ENCODE measurements at regions not wholly inside any gene's neighbourhood (a gene's known extent, or its start where the extent isn't known, plus 50 kb on each side); places are given as distances from the start of the nearest gene placed in this dataset.

DNA sequence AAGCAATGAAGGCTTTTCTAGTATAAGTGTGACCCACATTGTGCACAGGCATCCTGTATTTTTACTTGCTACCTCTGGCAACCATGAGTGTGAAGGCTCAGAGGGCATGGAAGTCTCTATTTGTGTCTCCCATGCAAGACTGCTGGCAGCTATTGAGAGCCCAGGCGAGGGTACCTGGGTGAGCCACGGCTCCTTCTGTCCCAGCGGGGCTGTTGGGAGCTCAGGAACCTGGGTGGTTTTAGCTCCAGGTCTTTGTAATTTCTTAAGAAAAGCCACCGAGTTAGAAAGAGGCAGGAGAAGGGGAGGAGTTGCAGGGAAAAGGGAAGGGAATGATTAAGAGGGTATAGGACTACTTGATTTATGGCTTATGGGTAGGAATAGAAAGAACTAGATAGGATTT lies 190.4 kb upstream of the SOX1 start:
- H3K4me1 ChIP-seq: no peaks in the 10 kb centered on the region
- FAIRE-seq (no peak), ATAC-seq (no peak), DNase-seq (ENCODE audit: low read depth in 1 of 2, low spot score in 1 of 2) (no peak)
- TF ChIP-seq BHLHE40 (IDR thresholded peaks at IDR 0.05; ENCODE audit: low read depth, low read length) (no peak), PHF8 (IDR thresholded peaks at IDR 0.05; ENCODE audit: borderline replicate concordance, low read depth) (no peak), HOXB5 (CRISPR knock-in tag; IDR thresholded peaks at IDR 0.05) (no peak), CHD2 (IDR thresholded peaks at IDR 0.05; ENCODE audit: low read length, partially characterized antibody) (no peak), GATA3 (IDR thresholded peaks at IDR 0.05; ENCODE audit: borderline replicate concordance) (no peak), HOXB13 (CRISPR knock-in tag; IDR thresholded peaks at IDR 0.05; ENCODE audit: low read depth) (no peak), CHD4 (IDR thresholded peaks at IDR 0.05; ENCODE audit: borderline replicate concordance) (no peak), JUN (IDR thresholded peaks at IDR 0.05) (no peak), MAZ (IDR thresholded peaks at IDR 0.05; ENCODE audit: borderline replicate concordance, low read depth, low read length) (no peak), MAFK (IDR thresholded peaks at IDR 0.05; ENCODE audit: partially characterized antibody) (no peak)
- TF ChIP-seq, protein P1, sequence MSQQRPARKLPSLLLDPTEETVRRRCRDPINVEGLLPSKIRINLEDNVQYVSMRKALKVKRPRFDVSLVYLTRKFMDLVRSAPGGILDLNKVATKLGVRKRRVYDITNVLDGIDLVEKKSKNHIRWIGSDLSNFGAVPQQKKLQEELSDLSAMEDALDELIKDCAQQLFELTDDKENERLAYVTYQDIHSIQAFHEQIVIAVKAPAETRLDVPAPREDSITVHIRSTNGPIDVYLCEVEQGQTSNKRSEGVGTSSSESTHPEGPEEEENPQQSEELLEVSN (IDR thresholded peaks at IDR 0.05; ENCODE audit: borderline replicate concordance, low read depth): no peak
- ChIA-PET CTCF (no interaction called here), POLR2A (no interaction called here)
- 0% methylated on average over 4 of the region's 4 CpGs for WGBS (ENCODE audit: missing lambda C conversion rate)
- no peaks in the 10 kb centered on the region for H3K9me3 ChIP-seq
- H3K4me2 ChIP-seq: no peak overlapping the region
- H3K27ac ChIP-seq: no peak overlapping the region
- H3K4me3 ChIP-seq: no peak overlapping the region

DNA sequence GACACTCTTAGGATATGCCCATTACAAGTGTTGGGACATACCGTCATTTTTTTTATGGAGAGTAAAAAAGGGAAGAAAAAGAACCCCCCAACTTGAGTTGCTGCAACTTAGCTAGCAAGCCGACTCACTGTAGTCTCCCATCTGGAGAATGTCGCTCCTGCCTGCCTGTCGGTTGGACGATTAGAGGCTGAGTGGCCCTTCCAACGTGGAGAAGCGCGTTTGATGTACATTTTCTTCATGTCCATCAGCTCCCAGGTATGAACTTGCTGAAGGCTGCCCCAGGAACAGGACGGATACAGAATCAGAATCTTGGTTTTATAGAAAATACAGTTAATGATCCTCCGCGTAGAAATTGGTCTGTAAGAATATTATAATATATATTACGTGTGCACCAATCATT lies 189.0 kb upstream of the SOX1 start:
- FAIRE-seq (no peak), ATAC-seq (no peak), DNase-seq (ENCODE audit: low read depth in 1 of 2, low spot score in 1 of 2) (no peak)
- POLR2A ChIA-PET: no interaction called here
- Histone ChIP-seq H3K9me3 (no peaks in the 10 kb centered on the region), H3K4me3 (no peak overlapping the region), H3K4me2 (no peak overlapping the region), H3K4me1 (no peaks in the 10 kb centered on the region), H3K27ac (no peak overlapping the region)
- CTCF ChIA-PET: no interaction called here
- 32% methylated on average over 12 of the region's 12 CpGs for WGBS (ENCODE audit: missing lambda C conversion rate)
- TF ChIP-seq POLR2A (IDR thresholded peaks at IDR 0.05; ENCODE audit: low read length) (no peak), RARB (CRISPR knock-in tag; IDR thresholded peaks at IDR 0.05) (no peak), JUN (IDR thresholded peaks at IDR 0.05) (no peak), CBX8 (IDR thresholded peaks at IDR 0.05) (no peak), RCOR1 (IDR thresholded peaks at IDR 0.05; ENCODE audit: low read depth, low read length) (no peak), ZSCAN20 (CRISPR knock-in tag; IDR thresholded peaks at IDR 0.05) (no peak), POLR2AphosphoS2 (conservative IDR thresholded peaks at IDR 0.05; ENCODE audit: low read length) (no peak), KDM1A (IDR thresholded peaks at IDR 0.05; ENCODE audit: low read depth) (no peak), ESRRA (IDR thresholded peaks at IDR 0.05; ENCODE audit: borderline replicate concordance, low read length) (no peak), ZNF302 (CRISPR knock-in tag; IDR thresholded peaks at IDR 0.05) (no peak), NR3C1 (IDR thresholded peaks at IDR 0.05) (no peak), HOXB5 (CRISPR knock-in tag; IDR thresholded peaks at IDR 0.05) (no peak), SREBF2 (IDR thresholded peaks at IDR 0.05) (no peak)
- TF ChIP-seq, protein P2, sequence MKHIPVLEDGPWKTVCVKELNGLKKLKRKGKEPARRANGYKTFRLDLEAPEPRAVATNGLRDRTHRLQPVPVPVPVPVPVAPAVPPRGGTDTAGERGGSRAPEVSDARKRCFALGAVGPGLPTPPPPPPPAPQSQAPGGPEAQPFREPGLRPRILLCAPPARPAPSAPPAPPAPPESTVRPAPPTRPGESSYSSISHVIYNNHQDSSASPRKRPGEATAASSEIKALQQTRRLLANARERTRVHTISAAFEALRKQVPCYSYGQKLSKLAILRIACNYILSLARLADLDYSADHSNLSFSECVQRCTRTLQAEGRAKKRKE (CRISPR knock-in tag; IDR thresholded peaks at IDR 0.05; ENCODE audit: low read depth): no peak
- TF ChIP-seq, protein P3, sequence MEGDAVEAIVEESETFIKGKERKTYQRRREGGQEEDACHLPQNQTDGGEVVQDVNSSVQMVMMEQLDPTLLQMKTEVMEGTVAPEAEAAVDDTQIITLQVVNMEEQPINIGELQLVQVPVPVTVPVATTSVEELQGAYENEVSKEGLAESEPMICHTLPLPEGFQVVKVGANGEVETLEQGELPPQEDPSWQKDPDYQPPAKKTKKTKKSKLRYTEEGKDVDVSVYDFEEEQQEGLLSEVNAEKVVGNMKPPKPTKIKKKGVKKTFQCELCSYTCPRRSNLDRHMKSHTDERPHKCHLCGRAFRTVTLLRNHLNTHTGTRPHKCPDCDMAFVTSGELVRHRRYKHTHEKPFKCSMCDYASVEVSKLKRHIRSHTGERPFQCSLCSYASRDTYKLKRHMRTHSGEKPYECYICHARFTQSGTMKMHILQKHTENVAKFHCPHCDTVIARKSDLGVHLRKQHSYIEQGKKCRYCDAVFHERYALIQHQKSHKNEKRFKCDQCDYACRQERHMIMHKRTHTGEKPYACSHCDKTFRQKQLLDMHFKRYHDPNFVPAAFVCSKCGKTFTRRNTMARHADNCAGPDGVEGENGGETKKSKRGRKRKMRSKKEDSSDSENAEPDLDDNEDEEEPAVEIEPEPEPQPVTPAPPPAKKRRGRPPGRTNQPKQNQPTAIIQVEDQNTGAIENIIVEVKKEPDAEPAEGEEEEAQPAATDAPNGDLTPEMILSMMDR (IDR thresholded peaks at IDR 0.05): no peak

DNA sequence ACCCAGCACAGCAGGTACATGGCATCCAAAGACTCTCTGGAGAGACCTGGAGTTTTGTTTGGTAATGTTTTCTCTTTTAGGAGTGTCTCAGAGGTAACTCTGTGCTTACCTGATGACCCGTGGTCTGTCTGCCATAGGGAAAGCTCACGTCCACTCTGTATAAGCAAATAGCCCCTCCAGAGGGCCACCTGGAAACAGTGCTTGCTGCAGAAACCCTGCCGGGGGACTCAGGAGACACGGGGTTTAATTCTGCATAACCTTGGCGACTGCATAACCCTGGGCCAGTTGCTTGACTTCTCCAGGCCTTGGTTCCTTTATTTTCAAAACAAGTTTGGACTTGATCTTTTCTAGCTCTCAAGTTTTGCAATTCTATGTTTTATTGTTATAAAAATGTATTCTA lies 187.2 kb upstream of the SOX1 start:
- ATAC-seq (no peak), FAIRE-seq (no peak), DNase-seq (ENCODE audit: low read depth in 1 of 2, low spot score in 1 of 2) (no peak)
- H3K9me3 ChIP-seq: no peaks in the 10 kb centered on the region
- no peak overlapping the region for H3K4me2 ChIP-seq
- no peaks in the 10 kb centered on the region for H3K4me1 ChIP-seq
- no peak overlapping the region for H3K27ac ChIP-seq
- TF ChIP-seq, protein P3 (IDR thresholded peaks at IDR 0.05): no peak
- TF ChIP-seq, protein P4, sequence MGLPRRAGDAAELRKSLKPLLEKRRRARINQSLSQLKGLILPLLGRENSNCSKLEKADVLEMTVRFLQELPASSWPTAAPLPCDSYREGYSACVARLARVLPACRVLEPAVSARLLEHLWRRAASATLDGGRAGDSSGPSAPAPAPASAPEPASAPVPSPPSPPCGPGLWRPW (IDR thresholded peaks at IDR 0.05): no peak
- TF ChIP-seq ZFP36 (IDR thresholded peaks at IDR 0.05; ENCODE audit: borderline replicate concordance, partially characterized antibody): no peak
- no peak overlapping the region for H3K4me3 ChIP-seq
- ChIA-PET POLR2A (no interaction called here), CTCF (interaction anchor here (1.1 kb wide), 1 partner anchor 12 kb away, joined by 4 read pairs; no protein-coding TSS in a partner anchor)
- WGBS (ENCODE audit: missing lambda C conversion rate): 24% methylated on average over 5 of the region's 5 CpGs

All from A549 (cell line).